HG03432 (cell line): ENCODE measurements at regions not wholly inside any gene's neighbourhood (a gene's known extent, or its start where the extent isn't known, plus 50 kb on each side); places are given as distances from the start of the nearest gene placed in this dataset.
"Not testable (repeated sequence)": the region's sequence is repeated elsewhere in the genome, so short reads cannot be mapped to it uniquely, and the experiment has no call there.

Experiments
- ATAC-seq: cut with Tn5 transposase; IDR thresholded peaks from one replicate; pipeline ENCODE4 v1.9.1; 2021; ENCODE audit warnings: mild to moderate bottlenecking, moderate library complexity; ENCODE audit not compliant: unreplicated experiment

GRCh38 chr1:30120245-30121000, 603.0 kb downstream of the MATN1 start:
- ATAC-seq: no peak

GRCh38 chr1:30117685-30118084, 605.7 kb downstream of the MATN1 start:
- ATAC-seq: no peak

- ATAC-seq: no peak
These were observed 612.0 kb downstream of the MATN1 start for GRCh38 chr1:30111431-30111830.

- no peak for ATAC-seq
These were observed 612.5 kb downstream of the MATN1 start for GRCh38 chr1:30110846-30111245.

- ATAC-seq: no peak
These were observed 613.5 kb downstream of the MATN1 start for GRCh38 chr1:30109853-30110252.

- no peak for ATAC-seq
These were observed 615.2 kb downstream of the MATN1 start for GRCh38 chr1:30108186-30108585.

- no peak for ATAC-seq
These were observed 617.3 kb downstream of the MATN1 start for GRCh38 chr1:30106125-30106524.

- no peak for ATAC-seq
These were observed 618.8 kb downstream of the MATN1 start for GRCh38 chr1:30104551-30104950.

- ATAC-seq: no peak
These were observed 619.5 kb downstream of the MATN1 start for GRCh38 chr1:30103708-30104411.

GRCh38 chr1:30102605-30103004, 620.8 kb downstream of the MATN1 start:
- no peak for ATAC-seq

- ATAC-seq: no peak
These were observed 621.7 kb downstream of the MATN1 start for GRCh38 chr1:30101487-30102227.

- ATAC-seq: no peak
These were observed 622.4 kb downstream of the MATN1 start for GRCh38 chr1:30101016-30101415.

- no peak for ATAC-seq
These were observed 622.9 kb downstream of the MATN1 start for GRCh38 chr1:30100524-30100862.

- ATAC-seq: no peak
These were observed 623.5 kb downstream of the MATN1 start for GRCh38 chr1:30099587-30100523.

- not testable (repeated sequence) for ATAC-seq
These were observed 625.5 kb downstream of the MATN1 start for GRCh38 chr1:30097851-30098250.

- no peak for ATAC-seq
These were observed 627.8 kb downstream of the MATN1 start for GRCh38 chr1:30095451-30096025.

- no peak for ATAC-seq
These were observed 628.3 kb downstream of the MATN1 start for GRCh38 chr1:30095051-30095450.

- no peak for ATAC-seq
These were observed 631.1 kb downstream of the MATN1 start for GRCh38 chr1:30092051-30092858.

- no peak for ATAC-seq
These were observed 633.1 kb downstream of the MATN1 start for GRCh38 chr1:30090162-30090820.
